ENCODE measurements at regions not wholly inside any gene's neighbourhood (a gene's known extent, or its start where the extent isn't known, plus 50 kb on each side); places are given as distances from the start of the nearest gene placed in this dataset.

- no peaks in the 10 kb centered on the region for H3K36me3 ChIP-seq (ENCODE audit: insufficient read depth, low read length)
- no peak overlapping the region for H3K4me2 ChIP-seq (ENCODE audit: insufficient read depth, low read length)
- H3K79me2 ChIP-seq (ENCODE audit: insufficient read depth, low read length), result no peaks in the 10 kb centered on the region
- no peaks in the 10 kb centered on the region for H3K27me3 ChIP-seq (ENCODE audit: insufficient read depth, low read length)
- no peak overlapping the region for H3K27ac ChIP-seq (ENCODE audit: low read depth, low read length)
- no peak overlapping the region for H2AFZ ChIP-seq (ENCODE audit: low read length)
- H3K4me3 ChIP-seq (ENCODE audit: insufficient read depth, low read length), result no peak overlapping the region
- H3K4me1 ChIP-seq (ENCODE audit: insufficient read depth, low read length), result no peaks in the 10 kb centered on the region
- H4K20me1 ChIP-seq (ENCODE audit: insufficient read depth, low read length), result no peaks in the 10 kb centered on the region
- no peaks in the 10 kb centered on the region for H3K9me3 ChIP-seq (ENCODE audit: low read depth, low read length)
- peak; percentile 57 for DNase-seq (ENCODE audit: insufficient read length, low spot score, missing footprints)
- no peak for TF ChIP-seq CTCF (IDR thresholded peaks at IDR 0.05; ENCODE audit: extremely low read depth, low read depth, low read length)
These were observed 222.6 kb upstream of the C1orf174 start for GRCh38 chr1:4122513-4123160.

GRCh38 chr1:4124631-4125145, 224.6 kb upstream of the C1orf174 start:
- peak; percentile 52 for DNase-seq (ENCODE audit: insufficient read length, low spot score, missing footprints)
- TF ChIP-seq CTCF (IDR thresholded peaks at IDR 0.05; ENCODE audit: extremely low read depth, low read depth, low read length), result no peak
- Histone ChIP-seq H3K27me3 (ENCODE audit: insufficient read depth, low read length) (no peaks in the 10 kb centered on the region), H3K79me2 (ENCODE audit: insufficient read depth, low read length) (no peaks in the 10 kb centered on the region), H2AFZ (ENCODE audit: low read length) (no peak overlapping the region), H3K4me1 (ENCODE audit: insufficient read depth, low read length) (no peaks in the 10 kb centered on the region), H3K9me3 (ENCODE audit: low read depth, low read length) (no peaks in the 10 kb centered on the region), H3K4me3 (ENCODE audit: insufficient read depth, low read length) (no peak overlapping the region), H3K27ac (ENCODE audit: low read depth, low read length) (no peak overlapping the region), H3K36me3 (ENCODE audit: insufficient read depth, low read length) (no peaks in the 10 kb centered on the region), H4K20me1 (ENCODE audit: insufficient read depth, low read length) (no peaks in the 10 kb centered on the region), H3K4me2 (ENCODE audit: insufficient read depth, low read length) (no peak overlapping the region)

- Histone ChIP-seq H3K27me3 (ENCODE audit: insufficient read depth, low read length) (no peaks in the 10 kb centered on the region), H3K4me2 (ENCODE audit: insufficient read depth, low read length) (no peak overlapping the region), H3K79me2 (ENCODE audit: insufficient read depth, low read length) (no peaks in the 10 kb centered on the region), H3K9me3 (ENCODE audit: low read depth, low read length) (no peaks in the 10 kb centered on the region), H3K36me3 (ENCODE audit: insufficient read depth, low read length) (no peaks in the 10 kb centered on the region), H3K4me3 (ENCODE audit: insufficient read depth, low read length) (no peak overlapping the region), H2AFZ (ENCODE audit: low read length) (no peak overlapping the region), H3K4me1 (ENCODE audit: insufficient read depth, low read length) (no peaks in the 10 kb centered on the region), H4K20me1 (ENCODE audit: insufficient read depth, low read length) (no peaks in the 10 kb centered on the region), H3K27ac (ENCODE audit: low read depth, low read length) (no peak overlapping the region)
- TF ChIP-seq CTCF (IDR thresholded peaks at IDR 0.05; ENCODE audit: extremely low read depth, low read depth, low read length), result no peak
- peak; percentile 41 for DNase-seq (ENCODE audit: insufficient read length, low spot score, missing footprints)
These were observed 226.2 kb upstream of the C1orf174 start for GRCh38 chr1:4126251-4126650.

- Histone ChIP-seq H3K4me1 (ENCODE audit: insufficient read depth, low read length) (no peaks in the 10 kb centered on the region), H3K27me3 (ENCODE audit: insufficient read depth, low read length) (no peaks in the 10 kb centered on the region), H2AFZ (ENCODE audit: low read length) (no peak overlapping the region), H3K4me3 (ENCODE audit: insufficient read depth, low read length) (no peak overlapping the region), H3K27ac (ENCODE audit: low read depth, low read length) (no peak overlapping the region), H3K4me2 (ENCODE audit: insufficient read depth, low read length) (no peak overlapping the region), H4K20me1 (ENCODE audit: insufficient read depth, low read length) (no peaks in the 10 kb centered on the region), H3K79me2 (ENCODE audit: insufficient read depth, low read length) (no peaks in the 10 kb centered on the region), H3K9me3 (ENCODE audit: low read depth, low read length) (no peaks in the 10 kb centered on the region), H3K36me3 (ENCODE audit: insufficient read depth, low read length) (no peaks in the 10 kb centered on the region)
- DNase-seq (ENCODE audit: insufficient read length, low spot score, missing footprints), result peak; percentile 75
- no peak for TF ChIP-seq CTCF (IDR thresholded peaks at IDR 0.05; ENCODE audit: extremely low read depth, low read depth, low read length)
These were observed 226.9 kb upstream of the C1orf174 start for GRCh38 chr1:4126731-4127591.

Data from osteoblast (primary cell).